Omental fat pad (tissue), 3 donors: ENCODE measurements at regions not wholly inside any gene's neighbourhood (a gene's known extent, or its start where the extent isn't known, plus 50 kb on each side); places are given as distances from the start of the nearest gene placed in this dataset.

ENCODE experiments used
- ATAC-seq: fragments of 150-250 bp; one replicate; pipeline ENCODE4 v1.9.1; 2016; ENCODE audit warnings: mild to moderate bottlenecking, moderate library complexity; ENCODE audit not compliant: low FRiP score
- DNase-seq: peaks from one replicate; pipeline ENCODE4 v3.0.0-alpha.2; 2019; ENCODE audit warnings: low spot score
- TF ChIP-seq, protein P1 (sequence below), 3 donors: fragments of 450-650 bp; IDR thresholded peaks; one replicate each; pipeline ENCODE4 v1.5.1; 2016 to 2017; ENCODE audit warnings: antibody characterized with exemption in 3 of 3, mild to moderate bottlenecking in 3 of 3, moderate library complexity in 2 of 3

DNA sequence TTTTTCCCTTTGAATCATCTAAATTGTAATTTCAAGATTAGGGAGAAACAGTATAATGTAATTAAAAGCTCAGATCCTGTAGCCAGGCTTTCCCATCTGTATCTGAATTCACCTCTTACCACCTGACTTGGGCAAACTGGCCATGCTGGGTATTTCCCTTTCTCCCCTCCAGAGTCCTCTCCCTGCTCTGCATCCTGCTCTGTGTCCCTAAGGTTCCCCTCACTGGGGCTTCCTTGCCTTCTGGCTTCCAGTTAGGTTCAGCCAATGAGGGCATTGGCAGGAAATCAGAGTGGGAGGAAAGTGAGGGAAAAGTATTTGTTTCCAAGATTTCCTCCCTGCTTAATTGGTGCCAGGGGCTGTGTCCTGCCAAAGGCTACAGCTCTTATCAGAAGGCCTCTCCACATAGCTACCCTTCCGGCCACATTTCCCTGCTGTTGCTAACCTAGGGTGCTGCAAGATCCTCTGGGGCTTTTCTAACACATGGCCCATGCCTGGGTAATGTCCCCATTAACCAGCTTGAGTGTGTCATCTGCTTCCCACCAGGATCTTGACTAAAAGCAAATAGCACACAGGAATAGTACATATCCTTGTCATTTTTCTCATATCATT lies 51.0 kb upstream of the MPDZ start:
- DNase-seq (no peak), ATAC-seq (peak; percentile 67)
- TF ChIP-seq, protein P1, sequence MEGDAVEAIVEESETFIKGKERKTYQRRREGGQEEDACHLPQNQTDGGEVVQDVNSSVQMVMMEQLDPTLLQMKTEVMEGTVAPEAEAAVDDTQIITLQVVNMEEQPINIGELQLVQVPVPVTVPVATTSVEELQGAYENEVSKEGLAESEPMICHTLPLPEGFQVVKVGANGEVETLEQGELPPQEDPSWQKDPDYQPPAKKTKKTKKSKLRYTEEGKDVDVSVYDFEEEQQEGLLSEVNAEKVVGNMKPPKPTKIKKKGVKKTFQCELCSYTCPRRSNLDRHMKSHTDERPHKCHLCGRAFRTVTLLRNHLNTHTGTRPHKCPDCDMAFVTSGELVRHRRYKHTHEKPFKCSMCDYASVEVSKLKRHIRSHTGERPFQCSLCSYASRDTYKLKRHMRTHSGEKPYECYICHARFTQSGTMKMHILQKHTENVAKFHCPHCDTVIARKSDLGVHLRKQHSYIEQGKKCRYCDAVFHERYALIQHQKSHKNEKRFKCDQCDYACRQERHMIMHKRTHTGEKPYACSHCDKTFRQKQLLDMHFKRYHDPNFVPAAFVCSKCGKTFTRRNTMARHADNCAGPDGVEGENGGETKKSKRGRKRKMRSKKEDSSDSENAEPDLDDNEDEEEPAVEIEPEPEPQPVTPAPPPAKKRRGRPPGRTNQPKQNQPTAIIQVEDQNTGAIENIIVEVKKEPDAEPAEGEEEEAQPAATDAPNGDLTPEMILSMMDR (IDR thresholded peaks at IDR 0.05): no peak
